ENCODE measurements at regions not wholly inside any gene's neighbourhood (a gene's known extent, or its start where the extent isn't known, plus 50 kb on each side); places are given as distances from the start of the nearest gene placed in this dataset.
"Not testable (repeated sequence)": the region's sequence is repeated elsewhere in the genome, so short reads cannot be mapped to it uniquely, and the experiment has no call there.

DNA sequence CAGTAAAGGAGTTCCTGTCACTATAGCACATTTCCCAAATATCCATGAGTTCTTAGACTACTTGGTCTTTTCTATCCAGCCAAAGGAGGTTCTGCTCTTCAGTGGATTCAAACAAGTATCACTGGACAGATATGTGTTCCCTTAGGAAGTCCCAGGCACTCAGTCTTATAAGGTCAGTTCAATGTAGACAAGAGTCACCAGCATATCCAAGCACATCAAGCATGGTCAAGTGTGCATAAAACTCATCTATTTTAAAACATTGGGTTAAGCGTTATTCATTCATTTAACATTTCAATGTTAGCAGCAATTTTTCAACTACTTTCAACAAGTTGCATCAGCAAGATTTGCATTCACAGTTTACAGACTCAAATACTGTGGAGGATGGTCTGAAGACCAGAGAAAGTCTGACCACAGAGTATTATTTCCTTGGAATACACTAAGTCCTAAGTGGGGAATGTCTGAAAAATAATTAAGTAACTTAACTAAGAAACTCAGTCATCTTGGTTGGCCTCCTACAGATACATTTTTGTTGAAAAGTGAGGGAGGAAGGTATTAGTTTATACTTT, 630.5 kb upstream of the IGFBP7 start:
- Mint-ChIP-seq H3K27ac (ENCODE audit: unreplicated experiment) (no peak overlapping the region), H3K4me1 (ENCODE audit: low read depth, unreplicated experiment) (no peaks in the 10 kb centered on the region), H3K9me3 (ENCODE audit: low read depth, unreplicated experiment) (peaks cover 29% of the 10 kb centered on the region), H3K4me3 (ENCODE audit: low read depth, unreplicated experiment) (no peak overlapping the region), H3K27me3 (ENCODE audit: unreplicated experiment) (no peaks in the 10 kb centered on the region), H3K36me3 (ENCODE audit: insufficient read depth, unreplicated experiment) (no peaks in the 10 kb centered on the region)
- intact Hi-C loops (cut with micrococcal nuclease; ENCODE audit: unreplicated experiment) = no loop called here
- no TSS peak for BruUV-seq (replicated peaks)
- TF ChIP-seq, protein P1, sequence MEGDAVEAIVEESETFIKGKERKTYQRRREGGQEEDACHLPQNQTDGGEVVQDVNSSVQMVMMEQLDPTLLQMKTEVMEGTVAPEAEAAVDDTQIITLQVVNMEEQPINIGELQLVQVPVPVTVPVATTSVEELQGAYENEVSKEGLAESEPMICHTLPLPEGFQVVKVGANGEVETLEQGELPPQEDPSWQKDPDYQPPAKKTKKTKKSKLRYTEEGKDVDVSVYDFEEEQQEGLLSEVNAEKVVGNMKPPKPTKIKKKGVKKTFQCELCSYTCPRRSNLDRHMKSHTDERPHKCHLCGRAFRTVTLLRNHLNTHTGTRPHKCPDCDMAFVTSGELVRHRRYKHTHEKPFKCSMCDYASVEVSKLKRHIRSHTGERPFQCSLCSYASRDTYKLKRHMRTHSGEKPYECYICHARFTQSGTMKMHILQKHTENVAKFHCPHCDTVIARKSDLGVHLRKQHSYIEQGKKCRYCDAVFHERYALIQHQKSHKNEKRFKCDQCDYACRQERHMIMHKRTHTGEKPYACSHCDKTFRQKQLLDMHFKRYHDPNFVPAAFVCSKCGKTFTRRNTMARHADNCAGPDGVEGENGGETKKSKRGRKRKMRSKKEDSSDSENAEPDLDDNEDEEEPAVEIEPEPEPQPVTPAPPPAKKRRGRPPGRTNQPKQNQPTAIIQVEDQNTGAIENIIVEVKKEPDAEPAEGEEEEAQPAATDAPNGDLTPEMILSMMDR (IDR thresholded peaks at IDR 0.05; ENCODE audit: unreplicated experiment) = no peak
- no peak for DNase-seq
- CTCF ChIA-PET = no interaction called here

DNA sequence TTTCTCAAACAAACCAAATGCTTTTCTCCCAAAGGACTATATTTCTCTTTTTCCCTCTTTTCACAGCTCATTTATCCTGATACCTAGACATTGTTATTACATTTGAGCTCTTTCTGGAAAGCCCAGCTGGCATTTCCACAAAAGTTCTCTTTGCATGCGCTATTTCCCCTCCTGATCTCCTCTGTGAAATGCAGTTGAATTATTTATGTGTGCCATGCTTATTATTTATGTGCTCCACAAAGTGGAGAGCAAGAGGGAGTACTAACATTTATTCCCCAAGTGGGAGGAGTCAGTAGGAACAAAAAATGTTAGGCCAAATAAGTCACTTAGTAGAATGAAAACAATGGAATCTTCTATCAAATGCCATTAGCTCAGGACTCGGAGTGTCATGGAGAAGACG, 626.6 kb upstream of the IGFBP7 start:
- Mint-ChIP-seq H3K4me1 (ENCODE audit: low read depth, unreplicated experiment) (no peaks in the 10 kb centered on the region), H3K36me3 (ENCODE audit: insufficient read depth, unreplicated experiment) (no peaks in the 10 kb centered on the region), H3K4me3 (ENCODE audit: low read depth, unreplicated experiment) (no peak overlapping the region), H3K9me3 (ENCODE audit: low read depth, unreplicated experiment) (peaks cover 19% of the 10 kb centered on the region), H3K27ac (ENCODE audit: unreplicated experiment) (no peak overlapping the region), H3K27me3 (ENCODE audit: unreplicated experiment) (no peaks in the 10 kb centered on the region)
- CTCF ChIA-PET = no interaction called here
- intact Hi-C loops (cut with micrococcal nuclease; ENCODE audit: unreplicated experiment) = no loop called here
- TF ChIP-seq, protein P1 (IDR thresholded peaks at IDR 0.05; ENCODE audit: unreplicated experiment) = no peak
- DNase-seq = no peak
- no TSS peak for BruUV-seq (replicated peaks)

DNA sequence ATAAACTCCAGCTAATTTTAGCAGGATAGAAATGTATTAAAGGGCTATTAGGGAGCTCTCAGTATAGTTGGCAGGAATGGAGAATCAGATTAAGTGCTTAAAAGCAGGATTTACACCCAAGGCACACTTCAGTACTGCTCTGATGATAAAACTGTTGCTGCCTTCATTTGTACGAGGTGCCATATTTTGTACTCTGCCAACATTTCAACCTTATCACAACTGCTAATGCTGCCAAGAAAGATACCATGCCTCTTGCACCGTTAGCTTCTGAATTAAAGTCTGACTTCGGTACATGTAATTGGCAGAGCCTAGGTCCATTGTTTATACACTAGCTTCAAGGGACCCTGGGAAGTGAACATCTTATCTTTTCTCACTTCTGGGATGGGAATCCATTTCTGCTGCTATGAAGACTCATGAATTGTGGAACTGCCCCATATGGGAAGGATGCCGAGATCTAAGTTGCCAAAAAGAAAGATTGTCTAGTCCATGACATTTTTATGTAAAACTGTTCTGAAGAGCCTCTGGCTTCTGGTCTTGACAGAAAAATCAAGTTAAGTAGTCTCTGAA, 624.0 kb upstream of the IGFBP7 start:
- TF ChIP-seq, protein P1 (IDR thresholded peaks at IDR 0.05; ENCODE audit: unreplicated experiment) = no peak
- DNase-seq = no peak
- H3K4me1 Mint-ChIP-seq (ENCODE audit: low read depth, unreplicated experiment) = no peaks in the 10 kb centered on the region
- H3K27me3 Mint-ChIP-seq (ENCODE audit: unreplicated experiment) = no peaks in the 10 kb centered on the region
- H3K27ac Mint-ChIP-seq (ENCODE audit: unreplicated experiment) = no peak overlapping the region
- CTCF ChIA-PET = no interaction called here
- intact Hi-C loops (cut with micrococcal nuclease; ENCODE audit: unreplicated experiment) = no loop called here
- no TSS peak for BruUV-seq (replicated peaks)
- H3K4me3 Mint-ChIP-seq (ENCODE audit: low read depth, unreplicated experiment) = no peak overlapping the region
- no peaks in the 10 kb centered on the region for H3K36me3 Mint-ChIP-seq (ENCODE audit: insufficient read depth, unreplicated experiment)
- H3K9me3 Mint-ChIP-seq (ENCODE audit: low read depth, unreplicated experiment) = peaks cover 12% of the 10 kb centered on the region

DNA sequence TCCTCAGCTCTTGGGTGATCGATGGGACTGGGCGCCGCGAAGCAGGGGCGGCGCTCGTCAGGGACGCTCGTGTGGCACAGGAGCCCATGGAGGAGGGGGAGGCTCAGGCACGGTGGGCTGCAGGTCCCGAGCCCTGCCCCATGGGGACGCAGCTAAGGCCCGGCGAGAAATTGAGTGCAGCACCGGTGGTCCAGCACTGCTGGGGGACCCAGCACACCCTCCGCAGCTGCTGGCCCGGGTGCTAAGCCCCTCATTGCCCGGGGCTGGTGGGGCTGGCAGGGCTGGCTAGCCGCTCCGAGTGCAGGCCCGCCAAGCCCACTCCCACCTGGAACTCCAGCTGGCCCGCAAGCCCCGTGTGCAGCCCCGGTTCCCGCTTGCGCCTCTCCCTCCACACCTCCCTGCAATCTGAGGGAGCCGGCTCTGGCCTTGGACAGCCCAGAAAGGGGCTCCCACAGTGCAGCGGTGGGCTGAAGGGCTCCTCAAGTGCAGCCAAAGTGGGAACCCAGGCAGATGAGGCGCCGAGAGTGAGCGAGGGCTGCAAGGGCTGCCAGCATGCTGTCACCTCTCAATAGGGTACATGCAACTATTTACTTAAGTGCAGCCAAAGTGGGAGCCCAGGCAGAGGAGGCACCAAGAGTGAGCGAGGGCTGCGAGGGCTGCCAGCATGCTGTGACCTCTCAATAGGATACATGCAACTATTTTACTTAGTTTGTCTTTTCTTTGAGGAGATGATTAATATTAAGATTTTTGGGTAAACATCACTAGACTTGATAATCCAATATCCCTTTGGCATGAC, 619.8 kb upstream of the IGFBP7 start:
- H3K27ac Mint-ChIP-seq (ENCODE audit: unreplicated experiment); intact Hi-C loops (cut with micrococcal nuclease; ENCODE audit: unreplicated experiment); CTCF ChIA-PET; BruUV-seq (replicated peaks); H3K9me3 Mint-ChIP-seq (ENCODE audit: low read depth, unreplicated experiment); H3K4me3 Mint-ChIP-seq (ENCODE audit: low read depth, unreplicated experiment); H3K27me3 Mint-ChIP-seq (ENCODE audit: unreplicated experiment); H3K36me3 Mint-ChIP-seq (ENCODE audit: insufficient read depth, unreplicated experiment); H3K4me1 Mint-ChIP-seq (ENCODE audit: low read depth, unreplicated experiment); DNase-seq: not testable (repeated sequence)

DNA sequence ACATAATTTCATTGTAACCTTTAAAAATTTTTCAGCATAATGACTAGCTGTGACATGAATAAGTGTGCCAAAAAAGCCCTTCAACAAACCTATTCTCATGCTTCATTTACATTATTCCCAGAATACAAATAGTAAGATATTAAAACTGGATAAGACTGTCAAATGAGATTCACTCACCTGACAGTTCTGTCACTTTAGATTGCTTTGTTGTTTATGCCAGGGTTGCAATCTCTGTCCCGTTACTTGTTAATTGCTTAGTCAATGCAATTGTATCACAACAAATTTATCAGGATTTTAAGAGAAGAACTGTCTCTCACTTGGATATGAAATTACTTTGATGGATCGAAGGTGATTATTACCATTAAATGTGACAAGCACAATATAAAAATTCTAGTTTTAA, 616.0 kb upstream of the IGFBP7 start:
- intact Hi-C loops (cut with micrococcal nuclease; ENCODE audit: unreplicated experiment) = no loop called here
- H3K36me3 Mint-ChIP-seq (ENCODE audit: insufficient read depth, unreplicated experiment) = no peaks in the 10 kb centered on the region
- DNase-seq = no peak
- H3K4me1 Mint-ChIP-seq (ENCODE audit: low read depth, unreplicated experiment) = no peaks in the 10 kb centered on the region
- BruUV-seq (replicated peaks) = no TSS peak
- H3K4me3 Mint-ChIP-seq (ENCODE audit: low read depth, unreplicated experiment) = no peak overlapping the region
- CTCF ChIA-PET = no interaction called here
- peaks cover 8% of the 10 kb centered on the region for H3K9me3 Mint-ChIP-seq (ENCODE audit: low read depth, unreplicated experiment)
- TF ChIP-seq, protein P1 (IDR thresholded peaks at IDR 0.05; ENCODE audit: unreplicated experiment) = no peak
- no peaks in the 10 kb centered on the region for H3K27me3 Mint-ChIP-seq (ENCODE audit: unreplicated experiment)
- no peak overlapping the region for H3K27ac Mint-ChIP-seq (ENCODE audit: unreplicated experiment)

Measured in Calu3 (cell line).